ENCODE measurements at regions not wholly inside any gene's neighbourhood (a gene's known extent, or its start where the extent isn't known, plus 50 kb on each side); places are given as distances from the start of the nearest gene placed in this dataset.

DNA sequence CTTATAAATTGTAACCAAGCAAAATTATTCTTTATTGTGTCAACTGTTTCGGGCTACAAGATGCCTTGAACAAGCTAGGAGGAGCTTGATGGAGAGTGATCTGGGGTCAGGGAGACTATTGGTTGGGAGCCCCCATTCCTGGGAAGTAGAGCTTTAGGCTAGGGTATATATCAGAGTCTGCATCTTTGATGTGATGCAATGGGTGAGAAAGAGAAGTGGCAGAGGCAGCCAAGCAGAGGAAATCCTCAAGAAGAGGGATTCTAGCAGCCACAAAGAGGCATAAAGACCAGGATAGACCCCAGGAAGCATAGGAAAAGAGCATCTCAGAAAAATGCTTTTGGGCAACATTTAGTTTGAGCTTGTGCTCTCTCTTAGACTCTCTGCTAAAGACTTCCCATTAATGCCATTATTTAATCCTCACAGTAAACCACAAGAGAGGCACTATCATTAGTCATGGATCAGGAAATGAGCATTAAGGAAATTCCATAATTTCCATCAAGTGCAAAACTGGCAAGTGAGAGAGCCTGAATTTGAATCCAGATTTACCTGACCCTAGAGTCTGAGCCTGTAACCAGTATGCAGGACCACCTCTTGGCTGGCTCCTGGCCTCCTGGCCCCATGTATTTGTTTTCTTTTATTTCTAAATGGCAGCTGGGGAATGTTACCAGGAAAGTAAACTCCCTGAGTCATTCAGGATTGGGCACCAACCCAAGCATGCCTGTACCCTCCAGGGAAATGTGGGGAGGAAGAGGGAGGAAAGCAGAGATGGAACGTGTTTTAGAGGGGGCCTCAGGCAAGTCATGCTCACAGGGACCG, 118.7 kb downstream of the RPL22L1 start:
- DNase-seq = no peak

DNA sequence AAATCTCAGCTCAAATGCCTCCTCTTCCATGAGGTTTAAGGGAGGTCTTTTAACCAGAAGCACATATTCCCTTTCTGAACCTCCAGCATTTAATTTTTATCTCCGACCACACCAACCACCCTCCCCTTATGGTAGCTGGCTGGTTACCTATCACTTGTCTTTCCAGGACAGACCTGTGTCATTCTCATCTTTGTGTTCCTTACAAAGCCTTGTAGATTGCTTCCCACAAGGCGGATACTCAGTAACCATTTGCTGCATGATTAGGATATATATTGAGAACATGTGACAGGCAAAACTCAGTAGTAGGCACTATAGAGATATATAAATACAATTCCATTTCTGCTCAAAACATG, 119.5 kb downstream of the RPL22L1 start:
- no peak for DNase-seq

- no peak for DNase-seq
Measured at GRCh38 chr3:170749765-170750477, 120.1 kb downstream of the RPL22L1 start.

DNA sequence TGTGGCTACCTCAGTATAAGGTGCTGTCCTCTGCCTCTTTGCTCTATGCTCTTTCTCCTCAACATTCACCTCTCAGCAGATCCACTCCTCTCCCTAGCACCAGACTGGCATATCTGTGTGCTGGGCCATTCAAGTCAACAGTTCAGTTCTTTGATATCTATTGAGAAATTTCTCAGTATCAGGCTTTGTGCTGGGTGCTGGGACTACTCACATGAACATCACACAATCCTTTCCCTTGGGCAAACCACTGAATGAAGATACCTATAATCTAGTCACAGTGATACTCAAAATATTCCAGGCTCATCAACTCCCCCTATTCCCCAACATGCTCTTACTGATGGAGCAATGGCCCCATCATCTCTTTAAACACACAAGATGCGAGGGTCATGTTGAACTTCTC, 120.8 kb downstream of the RPL22L1 start:
- no peak for DNase-seq

DNA sequence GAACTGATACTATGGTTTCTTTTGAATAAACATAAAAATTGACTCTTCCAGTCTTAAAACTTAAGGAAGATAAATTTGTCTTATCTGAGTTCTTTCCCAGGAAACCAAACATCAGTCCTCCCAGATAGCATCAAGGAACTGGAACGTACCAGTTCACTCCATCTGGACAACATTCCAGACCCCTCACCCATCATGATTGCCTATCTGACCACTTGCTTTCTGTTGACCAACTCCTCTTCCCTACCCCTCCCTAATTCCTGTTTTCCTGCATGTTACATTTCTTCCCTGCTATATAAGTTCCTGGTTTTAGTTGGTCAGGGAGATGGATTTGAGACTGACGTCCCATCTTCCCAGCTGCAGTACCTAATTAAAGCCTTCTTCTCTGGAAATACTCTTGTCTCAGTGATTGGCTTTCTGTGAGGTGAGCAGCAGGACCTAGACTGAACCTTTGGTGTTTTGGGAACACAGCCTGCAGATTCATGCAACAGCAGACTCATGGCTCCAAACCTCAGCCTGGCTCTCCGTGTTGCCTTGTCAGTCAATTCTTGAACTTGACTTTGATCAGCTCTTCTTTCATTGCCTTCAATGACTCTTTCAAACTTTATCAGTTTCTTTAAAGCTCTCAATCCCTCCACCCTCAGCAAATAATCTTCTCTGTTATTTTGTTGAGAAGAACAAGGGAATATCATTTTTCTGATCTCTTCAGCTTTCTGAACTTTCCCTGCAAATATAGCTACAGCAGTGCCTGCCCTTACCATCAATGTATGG, 123.6 kb downstream of the RPL22L1 start:
- no peak for DNase-seq

GRCh38 chr3:170745211-170745718, 124.7 kb downstream of the RPL22L1 start:
- no peak for DNase-seq

GRCh38 chr3:170741756-170742529, 128.1 kb downstream of the RPL22L1 start:
- DNase-seq = no peak

DNA sequence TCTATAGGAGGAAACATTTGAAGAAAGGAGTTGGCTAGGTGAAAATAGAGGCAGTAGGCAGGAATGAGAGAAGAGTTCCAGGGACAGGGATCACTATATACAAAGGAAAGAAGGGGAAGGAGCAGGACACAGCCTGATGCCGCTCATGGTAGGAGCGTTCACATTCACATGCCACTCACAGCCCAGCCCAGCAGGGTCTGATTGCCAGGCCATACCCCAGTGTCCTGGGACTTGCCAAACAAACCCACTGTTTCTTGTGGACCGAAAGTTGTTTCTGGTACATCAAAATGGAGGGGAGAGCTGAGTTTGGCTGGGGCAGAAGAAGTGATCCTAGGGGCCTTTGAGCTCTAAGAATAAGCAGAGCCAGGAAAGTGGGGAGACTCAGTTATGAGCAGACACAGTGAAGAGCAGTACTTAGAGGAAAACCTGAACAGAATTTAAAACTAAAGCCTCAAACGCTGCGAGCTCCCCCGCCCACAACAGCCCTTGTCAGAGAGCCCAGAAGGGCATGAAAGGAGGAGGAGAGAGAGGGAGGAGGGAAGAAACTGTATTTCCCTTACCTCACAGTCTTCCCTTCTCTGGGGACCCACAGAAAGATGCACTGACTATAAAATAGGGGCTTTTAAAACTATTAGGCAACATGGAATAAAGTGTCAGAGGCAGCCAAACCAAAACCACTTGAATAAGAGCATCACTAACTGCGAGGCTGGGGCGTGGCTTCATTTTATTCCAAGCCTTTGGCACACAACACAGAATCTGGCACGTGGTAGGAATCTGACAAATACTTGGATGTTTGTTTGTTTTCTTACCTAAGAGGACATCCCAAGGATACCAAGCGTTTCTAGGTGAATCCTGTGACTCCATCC, 129.0 kb downstream of the RPL22L1 start:
- DNase-seq = peak; percentile 3

- no peak for DNase-seq
Measured at GRCh38 chr3:170740285-170740684, 129.7 kb downstream of the RPL22L1 start.

GRCh38 chr3:170739410-170739809, 130.6 kb downstream of the RPL22L1 start:
- no peak for DNase-seq

GRCh38 chr3:170738766-170739165, 131.2 kb downstream of the RPL22L1 start:
- no peak for DNase-seq

DNA sequence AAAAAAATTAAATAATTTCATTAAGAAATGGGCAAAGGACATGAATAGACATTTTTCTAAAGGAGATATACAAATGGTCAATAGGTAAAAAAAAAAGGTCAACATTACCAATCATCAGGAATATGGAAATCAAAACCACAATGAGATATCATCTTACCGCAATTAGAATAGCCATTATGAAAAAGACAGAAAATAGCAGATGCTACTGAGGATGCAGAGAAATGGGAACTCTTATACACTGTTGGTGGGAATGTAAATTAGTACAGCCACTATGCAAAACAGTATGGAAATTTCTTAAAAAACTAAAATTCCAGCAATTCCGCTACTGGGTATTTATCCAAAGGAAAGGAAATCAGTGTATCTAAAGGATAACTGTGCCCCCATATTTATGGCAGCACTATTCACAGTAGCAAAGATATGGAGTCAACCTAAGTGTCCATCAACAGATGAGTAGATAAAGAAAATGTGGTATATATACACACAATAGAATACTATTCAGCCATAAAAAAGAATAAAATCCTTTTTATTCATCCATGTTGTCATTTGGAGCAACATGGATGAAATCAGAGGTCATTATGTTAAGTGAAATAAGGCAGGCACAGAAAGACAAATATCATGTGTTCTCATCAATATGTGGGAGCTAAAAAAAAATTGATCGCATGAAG, 132.4 kb downstream of the RPL22L1 start:
- DNase-seq = no peak

DNA sequence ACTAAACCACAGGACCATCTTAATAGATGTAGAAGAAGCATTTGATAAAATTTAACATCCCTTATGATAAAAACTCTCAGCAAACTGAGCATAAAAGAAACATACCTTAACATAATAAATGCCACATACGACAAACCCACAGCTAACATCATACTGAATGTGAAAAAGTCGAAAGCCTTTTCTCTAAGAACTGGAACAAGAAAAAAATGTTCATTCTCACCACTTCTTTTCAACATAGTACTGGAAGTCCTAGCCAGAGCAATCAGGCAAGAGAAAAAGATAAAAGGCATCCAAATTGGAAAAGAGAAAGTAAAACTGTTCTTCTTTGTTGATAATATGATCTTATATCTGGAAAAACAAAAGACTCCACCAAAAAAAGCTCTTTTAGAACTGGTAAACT, 134.2 kb downstream of the RPL22L1 start:
- DNase-seq = no peak

DNA sequence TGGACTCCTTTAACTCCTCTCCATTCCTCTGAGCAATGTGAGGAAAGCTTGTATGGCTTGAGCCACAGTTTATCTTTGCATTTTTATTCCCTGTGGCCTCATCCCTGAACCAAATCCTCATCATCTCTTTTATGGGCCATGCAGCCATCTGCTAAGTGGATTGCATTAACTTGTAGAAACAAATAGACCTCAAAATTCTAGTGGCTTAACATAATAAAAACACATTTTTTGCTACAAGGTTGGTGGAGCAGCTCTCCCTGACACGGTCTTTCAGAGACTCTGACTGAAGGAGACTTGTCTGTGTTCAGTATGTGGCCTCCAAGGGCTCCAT, 135.3 kb downstream of the RPL22L1 start:
- no peak for DNase-seq

DNA sequence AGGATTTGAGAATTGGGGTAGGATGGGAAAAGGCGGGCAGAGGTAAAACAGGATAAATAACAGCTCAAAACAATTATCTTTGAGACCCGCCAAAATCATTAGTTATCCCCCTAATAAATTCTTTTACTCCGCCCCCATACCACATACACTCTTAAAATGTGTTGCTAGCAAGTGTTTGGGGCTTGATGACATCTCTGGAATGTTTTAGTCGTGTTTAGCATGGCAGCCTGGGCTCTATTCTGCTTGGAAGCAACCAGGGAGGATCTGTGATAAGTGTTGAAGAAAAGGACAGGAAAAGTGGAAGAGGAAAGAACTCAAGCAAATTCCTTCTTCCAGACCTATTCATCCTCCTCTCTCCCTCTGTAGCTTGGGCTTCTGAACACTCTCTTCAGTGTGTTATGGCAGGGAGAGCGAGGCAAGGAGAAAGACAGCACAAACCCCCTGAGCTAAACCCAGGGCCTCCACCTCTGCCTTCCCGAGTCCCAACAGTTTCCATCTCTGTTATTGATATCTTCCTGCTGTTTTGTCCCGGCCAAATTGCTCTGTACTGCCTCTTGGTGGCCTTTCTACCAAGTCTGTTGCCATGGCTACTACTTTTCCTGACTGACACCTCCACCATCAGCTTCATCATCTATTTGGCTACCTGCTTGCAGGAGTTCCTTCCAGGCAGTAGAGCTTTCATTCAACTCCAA, 135.8 kb downstream of the RPL22L1 start:
- DNase-seq = no peak

GRCh38 chr3:170732660-170733245, 137.2 kb downstream of the RPL22L1 start:
- no peak for DNase-seq

GRCh38 chr3:170731281-170731680, 138.7 kb downstream of the RPL22L1 start:
- DNase-seq = no peak

DNA sequence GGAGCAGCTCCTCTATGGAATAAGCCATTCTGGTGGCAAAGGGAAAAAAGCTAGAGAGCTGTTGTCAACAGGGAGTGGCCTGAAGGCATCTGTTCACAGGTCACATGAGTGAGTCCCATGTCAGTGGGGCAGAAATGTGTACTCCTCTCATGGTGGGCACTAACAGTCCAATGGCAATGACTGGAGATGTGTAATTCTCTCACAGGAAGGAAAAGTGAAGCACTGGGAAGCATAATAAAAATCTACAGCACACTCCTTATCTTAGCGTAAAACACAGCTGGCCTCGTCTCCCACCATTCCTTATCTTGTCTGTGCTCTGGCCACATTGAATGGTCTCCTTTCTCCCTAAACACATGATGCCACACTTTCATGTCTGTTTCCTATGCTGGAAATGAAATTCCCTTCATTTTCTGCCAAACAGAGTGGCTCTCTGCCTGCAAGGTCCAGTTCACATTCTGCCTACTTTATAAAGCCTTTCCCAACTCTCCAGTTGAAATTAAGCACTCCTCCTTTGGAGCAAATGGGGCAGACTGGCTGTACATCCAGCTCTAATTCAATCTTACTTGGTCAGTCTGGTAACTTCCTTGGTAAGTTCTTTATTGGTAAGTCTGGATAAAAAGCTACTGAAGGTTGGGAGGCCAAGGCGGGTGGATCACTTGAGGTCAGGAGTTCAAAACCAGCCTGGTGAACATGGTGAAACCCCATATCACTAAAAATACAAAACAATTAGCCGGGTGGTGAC, 139.8 kb downstream of the RPL22L1 start:
- no peak for DNase-seq

- no peak for DNase-seq
Measured at GRCh38 chr3:170728181-170728580, 141.8 kb downstream of the RPL22L1 start.

- DNase-seq = no peak
Measured at GRCh38 chr3:170727754-170728153, 141.9 kb upstream of the SLC7A14 start.

All from NCI-H2227 treated with DMSO at 0.1 percent for 48 hours (cell line).